Heart right ventricle (tissue), 16 donors: ENCODE measurements at regions not wholly inside any gene's neighbourhood (a gene's known extent, or its start where the extent isn't known, plus 50 kb on each side); places are given as distances from the start of the nearest gene placed in this dataset.
"Not testable (repeated sequence)": the region's sequence is repeated elsewhere in the genome, so short reads cannot be mapped to it uniquely, and the experiment has no call there.

Experiments
- ATAC-seq, 8 donors: fragments of 200-7000 bp; cut with Tn5 transposase; one replicate each; pipeline ENCODE4 v1.9.1; 2020; ENCODE audit warnings: mild to moderate bottlenecking in 8 of 8, moderate library complexity in 8 of 8, moderate number of reproducible peaks in 1 of 8
- DNase-seq, 2 donors: peaks; one replicate each; pipeline ENCODE4 v3.0.0-alpha.2; 2020
- H3K27ac ChIP-seq, 10 donors: fragments of 200-600 bp; sonication (generic) in 2 of 10; one replicate each; pipeline versions ENCODE4 v1.5.0 to v1.8.0; 2020 to 2022; ENCODE audit warnings: mild to moderate bottlenecking in 3 of 10
- H3K27me3 ChIP-seq, 7 donors: fragments of 200-600 bp; one replicate each; pipeline ENCODE4 v1.8.0; 2021 to 2022; ENCODE audit warnings: mild to moderate bottlenecking in 2 of 7
- H3K36me3 ChIP-seq, 9 donors: fragments of 200-600 bp; sonication (generic) in 1 of 9; one replicate each; pipeline versions ENCODE4 v1.5.0 to v1.8.0; 2020 to 2022; ENCODE audit warnings: mild to moderate bottlenecking in 2 of 9
- H3K4me1 ChIP-seq, 9 donors: fragments of 200-600 bp; sonication (generic) in 1 of 9; one replicate each; pipeline versions ENCODE4 v1.5.0 to v1.8.0; 2020 to 2022; ENCODE audit warnings: mild to moderate bottlenecking in 4 of 9
- H3K4me3 ChIP-seq, 10 donors: fragments of 200-600 bp; sonication (generic) in 2 of 10; one replicate each; pipeline versions ENCODE4 v1.5.0 to v1.8.0; 2020 to 2022; ENCODE audit warnings: mild to moderate bottlenecking in 7 of 10, moderate library complexity in 2 of 10
- H3K9me3 ChIP-seq, 11 donors: fragments of 200-600 bp in 10 of 11; sonication (generic) in 2 of 11; one replicate each; pipeline versions ENCODE4 v1.5.0 to v1.8.0; 2013 to 2022; ENCODE audit warnings: mild to moderate bottlenecking in 2 of 11, control low read depth in 1 of 11, moderate library complexity in 1 of 11
- CTCF ChIP-seq, 9 donors: fragments of 200-600 bp; sonication (generic) in 2 of 9; IDR thresholded peaks; one replicate each; pipeline versions ENCODE4 v1.5.0 to v1.8.0; 2021 to 2022; ENCODE audit warnings: antibody characterized with exemption in 9 of 9, mild to moderate bottlenecking in 5 of 9, moderate library complexity in 1 of 9
- WGBS, 2 donors: extraction: QIAGEN DNeasy Blood & Tissue Kit; methylation state at CpG; one replicate each; pipeline ENCODE4 v1.1.7; 2013; ENCODE audit warnings: inconsistent platforms in 1 of 2; 5-methylcytosine and 5-hydroxymethylcytosine counted together
- intact Hi-C, 10 donors: fragments of 100-400 bp; cut with DNase I; formaldehyde crosslinking; loops; one replicate each; pipeline versions ENCODE4 v1.11.1 to v1.14.2; 2022
- donor health status: Arrhythmogenic right ventricular cardiomyopathy.
- donor health status: ischemic (EF 13 %, LVEDD 7.1; RV severe dilation, severe dysfunction).
- donor health status: healthy with polysubstance abuse.
- donor health status: DM: no; HTN: yes; CAD: no.
- donor health status: DM: no; HTN: no; CAD: no.
- donor health status: ischemic (EF 25% LVEDD 6.9; RV normal size, moderate dysfunction).
- donor health status: ischemic (EF 25% LVEDD 5.7; RV mildly dilated, moderate dysfunction).
- donor health status: healthy.
- donor health status: DM: yes; HTN: yes; CAD: no.
- donor health status: Ischemic cardiomyopathy.
- donor health status: ischemic (EF 35%, LVEDD 5.7; RV mildly dilated, moderate dysfunction).
- donor health status: nonischemic (EF 11% LVEDD 7.7; RV severe dilation, severe dysfunction).
- donor health status: DM: yes; HTN: yes; CAD: no.
- donor health status: PGD.
- donor health status: ischemic (EF 29% LVEDD 5.4; RV normal size, mild dysfunction).
- donor health status: nonischemic (EF 23%, LVEDD 6.1; RV moderate dilation, normal function).

- TF ChIP-seq CTCF (IDR thresholded peaks at IDR 0.05): no peak
- H3K27ac ChIP-seq: no peak overlapping the region
- intact Hi-C loops: no loop called here
- no peaks in the 10 kb centered on the region for H3K36me3 ChIP-seq
- H3K4me3 ChIP-seq: no peak overlapping the region
- ATAC-seq (no peak), DNase-seq (no peak)
- peaks cover 0 to 34% (median 7%) of the 10 kb centered on the region in 11 donors for H3K9me3 ChIP-seq
- no peaks in the 10 kb centered on the region for H3K27me3 ChIP-seq
- no peaks in the 10 kb centered on the region for H3K4me1 ChIP-seq
- 81 to 85% methylated on average over 3 of the region's 3 CpGs for WGBS, 2 donors
Observed at GRCh38 chr21:14814282-14814681, 250.5 kb downstream of the NRIP1 start.

- ATAC-seq, H3K27ac ChIP-seq, H3K4me3 ChIP-seq, H3K36me3 ChIP-seq, intact Hi-C loops, H3K27me3 ChIP-seq, H3K4me1 ChIP-seq, DNase-seq: not testable (repeated sequence)
- WGBS, 2 donors: 59 to 64% methylated on average over 2 of the region's 2 CpGs
- H3K9me3 ChIP-seq: peaks cover 0 to 45% (median 2%) of the 10 kb centered on the region in 11 donors
Observed at GRCh38 chr21:14804170-14804569, 258.1 kb upstream of the SAMSN1 start.

GRCh38 chr21:14797543-14797942, 251.4 kb upstream of the SAMSN1 start:
- Histone ChIP-seq H3K36me3 (no peaks in the 10 kb centered on the region), H3K4me3 (no peak overlapping the region), H3K27ac (no peak overlapping the region), H3K4me1 (no peaks in the 10 kb centered on the region), H3K9me3 (peaks cover 0 to 49% (median 30%) of the 10 kb centered on the region in 11 donors), H3K27me3 (no peaks in the 10 kb centered on the region)
- no peak for TF ChIP-seq CTCF (IDR thresholded peaks at IDR 0.05)
- DNase-seq: no peak
- intact Hi-C loops: no loop called here
- no peak for ATAC-seq

GRCh38 chr21:14787312-14787711, 241.2 kb upstream of the SAMSN1 start:
- ATAC-seq: no peak
- TF ChIP-seq CTCF (IDR thresholded peaks at IDR 0.05): no peak
- peaks cover 0 to 26% (median 0%) of the 10 kb centered on the region in 11 donors for H3K9me3 ChIP-seq
- H3K4me1 ChIP-seq: no peaks in the 10 kb centered on the region
- H3K27me3 ChIP-seq: no peaks in the 10 kb centered on the region
- no peak for DNase-seq
- H3K4me3 ChIP-seq: no peak overlapping the region
- H3K27ac ChIP-seq: no peak overlapping the region
- intact Hi-C loops: no loop called here
- no peaks in the 10 kb centered on the region for H3K36me3 ChIP-seq

GRCh38 chr21:14785679-14786078, 239.6 kb upstream of the SAMSN1 start:
- DNase-seq (no peak), ATAC-seq (no peak)
- intact Hi-C loops: no loop called here

More at GRCh38 chr21:14785679-14786078, 239.6 kb upstream of the SAMSN1 start:
- Histone ChIP-seq H3K36me3 (no peaks in the 10 kb centered on the region), H3K4me1 (no peaks in the 10 kb centered on the region), H3K9me3 (peaks cover 0 to 28% (median 0%) of the 10 kb centered on the region in 11 donors), H3K27me3 (no peaks in the 10 kb centered on the region), H3K4me3 (no peak overlapping the region), H3K27ac (no peak overlapping the region)
- 96 to 99% methylated on average over 2 of the region's 2 CpGs for WGBS, 2 donors
- TF ChIP-seq CTCF (IDR thresholded peaks at IDR 0.05): no peak
